ENCODE measurements at regions not wholly inside any gene's neighbourhood (a gene's known extent, or its start where the extent isn't known, plus 50 kb on each side); places are given as distances from the start of the nearest gene placed in this dataset.

GRCh38 chr4:116332508-116332907 lies 752.9 kb downstream of the TRAM1L1 start:
- no peaks in the 10 kb centered on the region for H3K27me3 ChIP-seq (ENCODE audit: control insufficient read depth in 1 of 2, insufficient read depth in 2 of 2, low read length in 2 of 2)
- DNase-seq (ENCODE audit: low spot score) (no peak), FAIRE-seq (no peak), ATAC-seq (no peak)
- H3K9me3 ChIP-seq (ENCODE audit: low read length): no peaks in the 10 kb centered on the region
- POLR2A ChIA-PET: no interaction called here
- no peak overlapping the region for H2AFZ ChIP-seq (ENCODE audit: low read length)
- no peak overlapping the region for H3K9ac ChIP-seq (ENCODE audit: insufficient read depth, low read depth, low read length)
- no peak overlapping the region for H3K4me3 ChIP-seq (replicated peaks in 1 of 3; ENCODE audit: insufficient read depth in 1 of 3, low read depth in 2 of 3, low read length in 3 of 3)
- CTCF ChIA-PET (ENCODE audit: low intra/inter-chr PET ratio, low total read pairs): no interaction called here
- H3K79me2 ChIP-seq (ENCODE audit: insufficient read depth, low read length): no peaks in the 10 kb centered on the region
- H3K4me2 ChIP-seq (ENCODE audit: low read depth, low read length): no peak overlapping the region
- BruUV-seq (replicated peaks): no TSS peak
- no peaks in the 10 kb centered on the region for H3K36me3 ChIP-seq (replicated peaks in 1 of 2; ENCODE audit: control insufficient read depth in 1 of 2, insufficient read depth in 2 of 2, low read length in 2 of 2)
- no peak for TF ChIP-seq MXI1 (IDR thresholded peaks at IDR 0.05; ENCODE audit: borderline replicate concordance, low read depth, low read length)
- no peak for TF ChIP-seq ZNF619 (CRISPR knock-in tag; IDR thresholded peaks at IDR 0.05)
- no peak for TF ChIP-seq HDAC1 (CRISPR knock-in tag; IDR thresholded peaks at IDR 0.05)
- TF ChIP-seq MTERF4 (CRISPR knock-in tag; IDR thresholded peaks at IDR 0.05): no peak
- no peak for TF ChIP-seq SOX13 (IDR thresholded peaks at IDR 0.05)
- no peak for TF ChIP-seq SOX13 (CRISPR knock-in tag; conservative IDR thresholded peaks at IDR 0.05 in 1 of 2, IDR thresholded peaks at IDR 0.05 in 1 of 2)
- H4K20me1 ChIP-seq (ENCODE audit: insufficient read depth, low read length): no peaks in the 10 kb centered on the region
- intact Hi-C loops (cut with micrococcal nuclease; ENCODE audit: unreplicated experiment): no loop called here
- in situ Hi-C loops (cut with HindIII; ENCODE audit: extremely low pct_ligation_motif_present, low pct_unique_long_range_greater_than_20kb): no loop called here
- no peaks in the 10 kb centered on the region for H3K4me1 ChIP-seq (ENCODE audit: insufficient read depth, low read length)
- H3K27ac ChIP-seq (ENCODE audit: extremely low read length, insufficient read depth, low read length): no peak overlapping the region

GRCh38 chr4:116328261-116328860 lies 757.0 kb downstream of the TRAM1L1 start:
- H3K27me3 ChIP-seq (ENCODE audit: control insufficient read depth in 1 of 2, insufficient read depth in 2 of 2, low read length in 2 of 2): no peaks in the 10 kb centered on the region
- 4% methylated on average over 2 of the region's 2 CpGs for WGBS (ENCODE audit: low lambda C conversion rate)
- ChIA-PET CTCF (ENCODE audit: low intra/inter-chr PET ratio, low total read pairs) (no interaction called here), POLR2A (no interaction called here)
- no peaks in the 10 kb centered on the region for H3K9me3 ChIP-seq (ENCODE audit: low read length)
- H3K9ac ChIP-seq (ENCODE audit: insufficient read depth, low read depth, low read length): no peak overlapping the region
- in situ Hi-C loops (cut with HindIII; ENCODE audit: extremely low pct_ligation_motif_present, low pct_unique_long_range_greater_than_20kb) (no loop called here), intact Hi-C loops (cut with micrococcal nuclease; ENCODE audit: unreplicated experiment) (no loop called here)
- no peak for FAIRE-seq
- no peaks in the 10 kb centered on the region for H3K36me3 ChIP-seq (replicated peaks in 1 of 2; ENCODE audit: control insufficient read depth in 1 of 2, insufficient read depth in 2 of 2, low read length in 2 of 2)
- no peak for DNase-seq (ENCODE audit: low spot score)
- no peak overlapping the region for H2AFZ ChIP-seq (ENCODE audit: low read length)
- no peak overlapping the region for H3K4me2 ChIP-seq (ENCODE audit: low read depth, low read length)
- H3K79me2 ChIP-seq (ENCODE audit: insufficient read depth, low read length): no peaks in the 10 kb centered on the region
- H3K4me3 ChIP-seq (replicated peaks in 1 of 3; ENCODE audit: insufficient read depth in 1 of 3, low read depth in 2 of 3, low read length in 3 of 3): no peak overlapping the region
- no peaks in the 10 kb centered on the region for H3K4me1 ChIP-seq (ENCODE audit: insufficient read depth, low read length)
- no peaks in the 10 kb centered on the region for H4K20me1 ChIP-seq (ENCODE audit: insufficient read depth, low read length)
- BruUV-seq (replicated peaks): no TSS peak
- H3K27ac ChIP-seq (ENCODE audit: extremely low read length, insufficient read depth, low read length): no peak overlapping the region
- no peak for ATAC-seq
- TF ChIP-seq MATR3 (CRISPR knock-in tag; IDR thresholded peaks at IDR 0.05) (no peak), ZNF281 (CRISPR knock-in tag; IDR thresholded peaks at IDR 0.05; ENCODE audit: borderline replicate concordance) (no peak), ZNF770 (CRISPR knock-in tag; IDR thresholded peaks at IDR 0.05) (no peak), EHMT2 (IDR thresholded peaks at IDR 0.05; ENCODE audit: borderline replicate concordance, low read depth, low read length) (no peak), ZFYVE20 (CRISPR knock-in tag; IDR thresholded peaks at IDR 0.05; ENCODE audit: borderline replicate concordance, low read depth) (no peak)

All from HepG2 (cell line).